GM12864 (cell line): ENCODE measurements at regions not wholly inside any gene's neighbourhood (a gene's known extent, or its start where the extent isn't known, plus 50 kb on each side); places are given as distances from the start of the nearest gene placed in this dataset.

ENCODE experiments used
- DNase-seq: peaks from one replicate; pipeline ENCODE4 v3.0.0-alpha.2; 2011; ENCODE audit warnings: low read depth
- H3K4me3 ChIP-seq: 2 replicates; pipeline ENCODE4 v1.5.1; 2011; ENCODE audit warnings: mild to moderate bottlenecking, low read depth, low read length, control low read depth
- TF ChIP-seq, protein P1 (sequence below): IDR thresholded peaks from 2 replicates; pipeline ENCODE4 v1.5.1; 2011; ENCODE audit warnings: low read depth, mild to moderate bottlenecking, moderate library complexity, low read length, control low read depth, inconsistent platforms; ENCODE audit errors: missing control alignments

DNA sequence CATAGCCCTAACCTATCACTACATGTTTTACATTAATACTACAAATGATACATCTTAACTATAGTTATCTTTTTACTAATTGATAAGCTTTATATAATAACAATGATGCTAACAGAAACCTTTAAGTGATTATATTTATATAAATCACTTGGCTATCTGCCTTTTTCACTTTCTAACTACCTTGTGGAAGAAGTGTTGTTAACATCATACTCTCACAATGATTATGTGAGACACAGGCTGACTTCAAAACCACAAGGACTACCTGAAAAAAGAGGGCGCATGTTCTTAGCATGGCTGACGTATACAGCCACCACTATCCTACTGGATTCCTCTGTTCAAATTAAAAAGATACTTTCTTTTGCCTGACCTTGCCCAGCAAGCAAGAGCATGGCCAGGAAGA lies 135.3 kb upstream of the SOX5 start:
- H3K4me3 ChIP-seq: no peak overlapping the region
- TF ChIP-seq, protein P1, sequence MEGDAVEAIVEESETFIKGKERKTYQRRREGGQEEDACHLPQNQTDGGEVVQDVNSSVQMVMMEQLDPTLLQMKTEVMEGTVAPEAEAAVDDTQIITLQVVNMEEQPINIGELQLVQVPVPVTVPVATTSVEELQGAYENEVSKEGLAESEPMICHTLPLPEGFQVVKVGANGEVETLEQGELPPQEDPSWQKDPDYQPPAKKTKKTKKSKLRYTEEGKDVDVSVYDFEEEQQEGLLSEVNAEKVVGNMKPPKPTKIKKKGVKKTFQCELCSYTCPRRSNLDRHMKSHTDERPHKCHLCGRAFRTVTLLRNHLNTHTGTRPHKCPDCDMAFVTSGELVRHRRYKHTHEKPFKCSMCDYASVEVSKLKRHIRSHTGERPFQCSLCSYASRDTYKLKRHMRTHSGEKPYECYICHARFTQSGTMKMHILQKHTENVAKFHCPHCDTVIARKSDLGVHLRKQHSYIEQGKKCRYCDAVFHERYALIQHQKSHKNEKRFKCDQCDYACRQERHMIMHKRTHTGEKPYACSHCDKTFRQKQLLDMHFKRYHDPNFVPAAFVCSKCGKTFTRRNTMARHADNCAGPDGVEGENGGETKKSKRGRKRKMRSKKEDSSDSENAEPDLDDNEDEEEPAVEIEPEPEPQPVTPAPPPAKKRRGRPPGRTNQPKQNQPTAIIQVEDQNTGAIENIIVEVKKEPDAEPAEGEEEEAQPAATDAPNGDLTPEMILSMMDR: no peak
- no peak for DNase-seq

DNA sequence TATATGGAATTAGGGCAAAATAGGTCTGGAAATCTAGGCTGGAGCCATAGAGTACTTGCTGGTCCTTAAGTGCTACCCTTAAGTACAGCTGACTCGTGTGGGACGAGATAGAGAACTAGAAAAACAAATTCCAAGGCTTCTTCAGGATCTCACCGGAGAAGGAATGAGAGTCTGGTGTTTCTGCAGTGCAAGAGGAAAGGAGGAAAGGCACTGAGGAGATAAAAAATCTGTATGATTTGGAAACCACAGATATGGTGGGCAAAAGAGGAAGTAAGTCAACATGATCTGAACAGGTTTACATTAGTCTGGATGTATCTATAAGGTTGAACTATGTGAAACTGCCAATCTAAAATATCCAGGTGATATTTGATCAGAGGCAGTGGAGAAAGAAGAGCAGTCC lies 134.4 kb upstream of the SOX5 start:
- TF ChIP-seq, protein P1: no peak
- no peak for DNase-seq
- H3K4me3 ChIP-seq: no peak overlapping the region

DNA sequence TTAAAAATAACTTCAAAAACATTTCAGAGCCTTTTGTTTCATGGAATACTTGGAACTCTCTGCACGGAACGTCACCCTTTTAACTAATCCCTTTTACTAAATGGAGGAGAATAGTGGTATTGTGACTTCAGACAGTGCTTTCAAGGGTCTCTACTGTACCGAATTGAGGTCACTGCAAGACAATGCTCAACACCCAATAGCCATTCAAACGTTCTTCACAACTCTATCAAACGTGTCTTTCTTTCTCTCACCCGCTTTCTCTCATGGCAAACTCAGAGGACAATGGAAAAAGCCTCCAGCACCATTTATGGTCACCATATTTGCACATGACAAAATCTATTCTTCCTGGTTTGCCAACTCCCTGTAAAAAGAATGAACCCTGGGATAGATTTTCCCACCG lies 132.1 kb upstream of the SOX5 start:
- no peak for DNase-seq
- TF ChIP-seq, protein P1: no peak
- H3K4me3 ChIP-seq: no peak overlapping the region

DNA sequence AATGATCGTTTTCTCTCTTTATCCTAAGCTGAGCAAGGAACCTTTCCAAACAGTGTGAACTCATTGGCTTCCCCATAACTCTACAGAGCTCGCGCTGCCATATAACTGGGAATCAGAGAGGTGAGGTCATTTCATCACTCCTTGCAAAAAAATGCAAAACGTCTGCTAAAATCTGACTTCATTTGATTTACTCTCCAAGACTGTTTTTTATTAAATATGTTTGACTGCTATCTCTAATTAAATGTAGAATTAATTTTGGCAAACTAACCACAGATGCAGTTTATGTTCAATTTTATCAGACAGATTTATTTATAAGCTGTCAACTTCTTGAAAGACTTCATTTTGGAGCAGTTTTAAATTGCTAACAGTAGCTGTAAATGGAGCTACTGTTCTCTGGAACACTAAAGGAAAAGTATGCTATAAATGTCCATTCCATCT lies 131.6 kb upstream of the SOX5 start:
- no peak overlapping the region for H3K4me3 ChIP-seq
- no peak for DNase-seq
- TF ChIP-seq, protein P1: no peak

DNA sequence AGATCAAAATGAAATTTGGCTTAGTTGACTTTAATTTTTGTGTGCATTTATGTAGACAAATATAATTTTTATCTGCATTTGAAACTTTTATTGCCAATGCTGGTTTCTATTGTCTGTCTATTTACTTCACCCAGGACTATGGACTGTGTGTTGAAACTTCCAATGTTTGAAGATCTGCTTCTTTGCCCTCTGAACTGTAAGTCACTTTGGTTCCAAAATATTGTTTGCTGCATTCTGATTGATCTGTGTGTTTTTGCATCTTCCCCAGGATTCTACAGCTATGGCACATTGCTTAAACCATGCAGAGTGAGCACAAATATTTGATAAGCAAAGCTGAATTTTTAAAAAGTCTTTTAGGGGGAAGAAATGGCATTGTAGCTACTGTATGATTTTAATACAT lies 131.0 kb upstream of the SOX5 start:
- H3K4me3 ChIP-seq: no peak overlapping the region
- TF ChIP-seq, protein P1: no peak
- DNase-seq: no peak

DNA sequence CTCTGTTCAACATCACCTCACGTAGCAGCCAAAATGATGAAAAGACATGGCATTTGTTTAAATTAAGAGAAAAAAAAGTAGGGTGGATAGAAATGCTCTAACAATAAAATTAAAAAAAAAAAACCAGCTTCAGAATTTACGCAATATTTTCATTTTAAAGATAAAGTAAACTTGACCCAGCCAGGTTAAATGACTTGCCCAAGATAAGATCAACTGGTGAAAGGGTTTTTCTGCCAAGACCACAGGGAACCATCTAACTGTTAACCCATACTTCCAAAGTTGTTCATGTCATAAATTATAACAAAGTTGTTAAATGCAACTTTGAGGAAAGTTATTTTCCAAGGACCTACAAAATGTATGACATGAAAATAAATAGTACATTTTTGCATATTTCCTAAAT lies 129.6 kb upstream of the SOX5 start:
- no peak for DNase-seq
- no peak overlapping the region for H3K4me3 ChIP-seq
- TF ChIP-seq, protein P1: no peak

DNA sequence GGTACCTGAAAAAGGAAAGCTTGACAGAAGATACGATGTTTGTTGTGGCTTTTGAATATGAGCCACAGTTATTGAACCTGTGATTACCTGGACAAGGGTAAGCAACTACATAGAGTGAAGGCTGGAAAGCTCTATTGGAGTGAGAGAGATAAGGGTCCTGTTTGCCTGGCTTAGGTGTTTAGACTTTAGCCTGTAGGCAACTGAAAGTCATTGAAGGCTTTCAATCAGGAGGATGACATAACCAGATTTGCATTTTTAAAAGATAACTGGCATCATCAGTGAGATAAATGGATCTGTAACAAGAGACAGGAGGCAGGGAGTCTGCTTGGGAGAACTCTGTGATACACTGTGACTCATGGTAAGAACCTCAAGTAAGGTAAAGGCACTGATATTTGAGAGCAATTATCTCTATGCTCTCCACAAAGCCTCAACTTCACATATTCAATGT lies 128.9 kb upstream of the SOX5 start:
- DNase-seq: no peak
- no peak overlapping the region for H3K4me3 ChIP-seq
- TF ChIP-seq, protein P1: no peak
